GM19328 (cell line): ENCODE measurements at regions not wholly inside any gene's neighbourhood (a gene's known extent, or its start where the extent isn't known, plus 50 kb on each side); places are given as distances from the start of the nearest gene placed in this dataset.
"Not testable (repeated sequence)": the region's sequence is repeated elsewhere in the genome, so short reads cannot be mapped to it uniquely, and the experiment has no call there.

Experiments used
- ATAC-seq: cut with Tn5 transposase; IDR thresholded peaks from one replicate; pipeline ENCODE4 v1.9.1; 2021; ENCODE audit warnings: mild to moderate bottlenecking, moderate library complexity; ENCODE audit not compliant: unreplicated experiment

DNA sequence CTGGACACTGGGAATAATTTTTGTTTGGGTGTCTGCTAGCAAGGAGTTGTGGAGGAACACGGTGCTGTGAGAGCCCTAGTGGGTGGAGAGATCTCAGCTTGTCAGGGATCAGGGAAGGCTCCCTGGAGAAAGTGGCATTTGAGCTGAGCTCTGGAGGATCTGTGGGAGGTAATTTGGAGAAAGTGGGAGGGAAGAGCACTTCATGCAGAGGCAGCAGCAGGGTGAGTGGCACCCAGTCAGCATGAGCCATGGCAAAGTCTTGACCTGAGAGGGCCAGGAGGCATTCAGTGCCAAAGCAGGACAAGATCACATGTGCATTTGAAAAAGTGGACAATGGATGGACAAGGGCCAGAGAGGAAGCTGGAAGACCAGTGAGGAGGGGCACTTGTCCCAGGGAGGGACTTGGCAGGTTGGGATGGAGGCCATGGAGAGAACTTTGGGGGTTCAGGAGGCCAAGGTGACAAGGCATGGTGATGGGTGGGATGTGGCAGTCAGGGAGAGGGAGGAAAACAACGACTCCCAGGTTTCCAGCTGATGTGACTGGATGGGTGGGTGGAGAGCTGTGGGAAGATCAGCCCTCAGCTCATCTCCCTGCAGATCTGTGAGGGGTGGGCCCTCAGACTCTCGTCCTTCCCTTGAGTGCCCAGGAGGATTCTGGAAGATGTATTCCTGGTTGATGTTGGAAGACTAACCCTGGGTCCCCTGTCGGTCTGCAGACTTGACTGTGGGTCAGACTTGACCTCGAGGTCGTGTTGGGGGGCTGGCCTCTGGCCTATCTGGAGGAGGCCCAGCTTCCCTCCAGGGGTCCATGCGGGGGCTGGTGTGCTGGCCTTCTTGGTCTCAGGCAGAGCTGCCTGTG lies 68.9 kb upstream of the PITX1 start:
- ATAC-seq, result no peak

DNA sequence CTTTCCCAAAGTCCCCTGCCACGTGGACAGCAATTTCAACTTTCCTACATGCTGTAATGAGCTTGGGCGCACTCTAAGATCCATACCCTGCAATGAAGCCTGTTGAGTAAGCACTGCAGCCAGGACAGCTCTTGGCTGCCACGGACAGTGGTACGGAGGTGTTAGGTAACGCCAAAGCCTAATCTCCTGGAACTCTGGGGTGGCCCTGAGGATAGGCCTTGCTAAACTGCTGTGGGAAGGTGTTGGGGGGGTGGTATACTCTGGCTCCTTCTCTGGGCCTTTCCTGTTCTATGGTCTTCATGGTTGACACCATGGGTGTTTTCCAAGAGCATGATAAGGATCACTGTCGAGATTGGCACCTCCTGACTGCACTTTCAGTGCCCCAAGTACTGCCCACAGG lies 66.4 kb upstream of the PITX1 start:
- ATAC-seq, result no peak

DNA sequence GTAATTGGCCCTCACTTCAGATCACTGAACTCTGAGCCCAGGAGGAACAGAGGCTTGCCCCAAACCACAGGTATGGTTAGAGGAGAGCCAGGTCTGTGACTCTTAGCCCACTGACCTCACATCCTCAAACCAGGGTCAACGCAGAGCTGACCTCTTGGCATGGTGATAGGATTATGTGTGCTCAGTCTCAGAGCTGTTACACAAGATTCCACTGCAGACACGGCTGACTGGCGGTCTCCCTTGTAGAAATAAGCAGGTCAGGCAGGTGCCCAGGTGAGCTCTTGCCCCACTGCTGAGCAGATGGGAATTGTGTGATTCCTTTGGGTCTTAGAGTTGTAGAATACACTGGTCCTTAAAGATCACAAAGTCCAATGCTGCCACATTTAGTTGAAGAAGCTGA lies 66.0 kb upstream of the PITX1 start:
- no peak for ATAC-seq

DNA sequence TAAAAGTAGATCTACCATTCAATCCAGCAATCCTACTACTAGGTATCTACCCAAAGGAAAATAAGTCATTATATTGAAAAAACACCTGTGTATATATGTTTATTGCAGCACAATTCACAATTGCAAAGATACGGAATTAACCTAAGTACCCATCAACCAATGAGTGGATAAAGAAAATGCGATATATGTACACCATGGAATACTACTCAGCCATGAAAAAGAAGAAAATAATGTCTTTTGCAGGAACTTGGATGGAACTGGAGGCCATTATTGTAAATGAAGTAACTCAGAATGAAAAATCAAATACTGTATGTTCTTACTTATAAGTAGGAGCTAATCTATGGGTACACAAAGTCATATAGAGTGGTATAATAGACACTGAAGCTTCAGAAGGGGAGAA lies 63.4 kb upstream of the PITX1 start:
- ATAC-seq, result no peak

DNA sequence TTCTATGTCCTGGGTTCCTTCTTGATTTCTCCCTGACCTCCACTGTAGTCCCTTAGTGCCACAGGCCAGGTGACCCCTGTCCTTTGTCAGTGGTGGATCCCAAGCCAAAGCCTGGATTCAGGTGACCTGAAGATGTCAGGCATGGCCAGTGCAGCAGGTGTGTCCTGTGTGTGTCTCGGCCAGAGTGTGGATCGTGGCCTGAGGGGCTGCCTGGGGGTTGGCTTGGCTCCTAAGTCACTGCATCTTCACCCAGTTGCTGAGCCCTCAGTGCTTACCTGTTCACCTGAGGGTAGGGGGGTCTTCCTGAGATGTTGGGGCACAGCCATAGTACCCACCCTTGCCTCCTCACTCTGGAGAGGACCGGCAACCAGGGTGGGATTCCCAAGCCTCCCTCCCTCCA lies 61.8 kb upstream of the PITX1 start:
- no peak for ATAC-seq

DNA sequence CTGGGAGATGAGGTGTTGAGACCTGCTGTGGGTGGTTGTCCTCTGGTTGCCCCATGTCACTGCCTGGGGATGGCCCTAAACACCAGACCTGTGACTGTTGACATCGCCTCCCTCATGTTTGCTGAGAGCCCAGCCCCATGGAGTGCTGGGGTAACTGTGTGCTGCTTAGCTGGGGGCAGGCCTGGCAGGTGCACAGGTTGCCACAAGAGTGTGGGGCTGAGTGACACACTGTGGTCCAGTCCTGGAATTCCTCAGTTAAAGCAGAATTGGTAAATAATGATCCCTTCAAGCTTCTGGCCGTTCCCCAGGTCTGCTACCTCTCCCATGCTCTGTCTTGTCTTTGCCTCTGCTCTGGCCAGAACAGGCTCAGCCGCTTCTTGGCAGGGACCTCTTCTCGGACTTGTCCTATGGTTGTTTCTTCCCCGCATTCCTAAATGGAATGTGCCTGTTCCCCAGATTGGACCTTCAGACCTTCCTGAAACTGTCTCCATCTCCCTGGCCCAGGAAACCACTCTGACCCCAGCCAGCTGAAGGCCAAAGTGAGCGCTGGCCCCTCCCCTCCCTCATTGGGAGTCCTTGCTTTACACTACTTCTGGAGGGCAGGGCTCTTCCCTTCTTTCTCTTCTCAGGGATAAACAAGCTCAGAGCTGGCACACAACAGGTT lies 61.2 kb upstream of the PITX1 start:
- ATAC-seq, result no peak

DNA sequence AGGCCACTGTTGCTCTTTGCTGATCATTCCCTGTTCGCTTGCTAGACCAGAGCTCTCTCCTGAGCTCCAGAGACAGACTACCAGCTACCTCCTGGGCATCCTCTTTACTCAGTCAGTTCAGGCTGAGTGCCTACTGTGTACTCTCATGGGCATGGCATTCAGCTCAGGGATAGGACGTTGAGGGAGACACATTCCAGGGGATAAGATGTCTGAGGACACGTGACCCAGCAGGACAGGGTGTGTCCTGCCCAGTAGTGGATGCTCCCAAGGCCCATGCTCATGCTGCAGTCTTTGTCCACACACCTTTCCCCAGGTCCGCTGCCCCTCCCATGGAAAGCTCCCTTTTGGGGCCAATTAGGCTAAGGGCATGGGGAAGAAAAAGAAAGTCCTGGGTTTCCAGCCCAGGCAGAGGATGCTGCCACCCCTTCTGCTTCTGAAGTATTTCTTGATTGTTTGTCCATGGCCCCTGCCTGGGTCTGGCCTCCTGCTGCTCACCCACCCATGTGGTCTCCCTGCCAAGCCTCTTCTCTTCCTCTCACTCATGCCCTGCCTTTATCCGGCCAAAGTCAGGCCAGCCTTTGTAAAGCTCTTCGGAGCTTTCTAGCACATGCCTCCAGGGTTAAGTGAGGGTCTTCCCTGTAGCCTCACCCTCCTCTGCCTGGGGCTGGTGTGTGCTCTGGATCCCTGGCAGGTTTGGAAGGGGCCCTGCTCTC lies 60.5 kb upstream of the PITX1 start:
- no peak for ATAC-seq

DNA sequence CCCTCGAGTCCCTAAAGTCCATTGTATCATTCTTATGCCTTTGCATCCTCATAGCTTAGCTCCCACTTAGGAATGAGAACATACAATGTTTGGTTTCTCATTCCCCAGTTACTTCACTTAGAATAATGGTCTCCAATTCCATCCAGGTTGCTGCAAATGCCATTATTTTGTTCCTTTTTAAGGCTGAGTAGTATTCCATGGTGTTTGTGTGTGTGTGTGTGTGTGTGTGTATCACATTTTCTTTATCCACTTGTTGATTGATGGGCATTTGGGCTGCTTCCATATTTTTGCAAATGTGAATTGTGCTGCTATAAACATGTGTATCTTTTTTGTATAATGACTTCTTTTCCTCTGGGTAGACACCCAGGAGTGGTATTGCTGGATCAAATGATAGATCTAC lies 59.5 kb upstream of the PITX1 start:
- ATAC-seq, result not testable (repeated sequence)

DNA sequence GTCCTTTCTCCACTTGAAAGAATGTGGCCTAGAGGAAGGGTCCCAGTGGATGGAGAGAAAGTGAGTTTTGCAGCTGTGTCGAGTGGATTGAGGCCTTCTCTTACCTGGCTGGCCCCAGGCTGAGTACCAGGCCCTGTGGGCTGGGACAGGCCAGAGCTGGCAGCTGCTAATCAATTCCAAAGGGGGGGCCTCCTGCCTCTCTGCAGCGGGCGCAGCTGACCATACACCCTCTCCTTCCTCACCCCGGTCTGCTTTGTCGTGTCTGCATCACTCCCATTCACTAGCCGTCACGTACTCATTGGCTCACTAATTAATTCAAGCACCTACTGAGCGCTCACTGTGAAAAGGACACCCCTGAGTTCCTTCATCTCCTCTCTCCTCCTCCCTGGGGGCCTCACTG lies 58.4 kb upstream of the PITX1 start:
- no peak for ATAC-seq

DNA sequence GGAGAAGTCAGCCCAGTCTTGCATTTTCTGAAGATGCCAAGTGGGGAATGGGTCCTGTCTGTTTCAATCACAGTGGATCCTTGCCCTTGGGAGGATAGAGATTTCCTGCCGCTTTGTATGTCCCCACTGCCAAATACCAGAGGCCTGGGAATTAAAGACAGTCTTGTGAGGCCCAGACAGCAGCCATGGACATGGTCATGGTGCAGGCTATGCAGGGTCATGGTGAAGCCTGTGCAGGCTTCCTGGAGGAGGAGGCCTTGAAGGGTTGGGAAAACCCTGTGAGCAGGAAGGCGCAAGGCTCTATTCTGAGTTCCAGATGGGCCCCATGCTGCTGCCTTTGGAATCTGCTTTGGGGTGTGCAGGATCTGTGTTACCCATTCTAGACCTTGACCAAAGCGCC lies 57.3 kb upstream of the PITX1 start:
- no peak for ATAC-seq

DNA sequence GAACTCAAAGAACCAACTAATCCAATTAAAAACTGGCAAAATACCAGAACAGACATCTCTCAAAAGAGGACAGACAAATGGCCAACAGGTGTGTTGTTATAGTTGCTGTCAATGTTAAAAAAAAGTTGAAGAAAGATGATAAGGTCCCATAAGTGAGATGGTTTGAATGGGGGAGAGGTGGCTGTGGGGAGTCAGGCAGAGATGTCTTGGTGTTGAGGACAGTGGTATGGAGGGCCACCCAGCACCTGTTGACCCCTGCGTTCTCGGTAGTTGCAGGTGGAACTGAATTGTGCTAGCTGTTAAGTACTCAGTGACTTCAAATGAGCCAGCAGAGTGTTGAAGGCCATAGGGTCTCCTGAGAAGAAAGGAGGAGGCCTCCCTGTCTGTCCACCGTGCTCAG lies 55.9 kb upstream of the PITX1 start:
- ATAC-seq, result no peak

DNA sequence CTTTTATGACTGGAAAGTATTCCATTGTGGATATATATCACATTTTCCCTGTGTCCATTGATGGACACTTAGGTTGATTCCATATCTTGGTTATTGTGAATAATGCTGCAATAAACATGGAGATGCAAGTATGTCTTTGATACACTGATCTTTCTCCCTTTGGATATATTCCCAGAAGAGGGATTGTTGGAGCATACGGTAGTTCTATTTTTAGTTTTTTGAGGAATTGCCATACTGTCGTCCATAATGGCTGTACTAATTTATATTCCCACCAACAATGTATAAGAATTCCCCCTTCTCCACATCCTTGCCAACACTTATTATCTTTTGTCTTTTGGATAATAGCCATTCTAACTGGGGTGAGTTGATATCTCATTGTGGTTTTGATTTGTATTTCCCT lies 54.9 kb upstream of the PITX1 start:
- no peak for ATAC-seq

DNA sequence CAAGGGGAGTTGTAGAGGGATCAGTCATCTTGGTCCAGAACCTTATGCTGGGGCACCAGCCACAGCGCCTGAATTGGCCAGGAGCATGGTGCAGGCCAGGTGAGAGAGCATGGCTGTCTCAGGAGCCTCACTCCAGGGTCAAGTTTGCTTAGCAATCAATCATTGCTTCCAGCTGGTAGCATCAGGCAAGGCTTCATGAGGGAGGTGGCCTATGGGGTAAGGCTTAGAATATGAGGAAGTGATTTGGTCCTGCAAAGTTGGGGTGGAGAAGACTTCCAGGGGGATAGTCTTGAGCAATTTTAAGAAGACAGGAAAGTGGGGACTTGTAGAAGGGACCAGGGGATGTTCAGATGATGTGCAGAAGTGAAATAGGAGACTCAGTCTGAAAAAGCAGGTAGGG lies 53.9 kb upstream of the PITX1 start:
- ATAC-seq, result no peak

DNA sequence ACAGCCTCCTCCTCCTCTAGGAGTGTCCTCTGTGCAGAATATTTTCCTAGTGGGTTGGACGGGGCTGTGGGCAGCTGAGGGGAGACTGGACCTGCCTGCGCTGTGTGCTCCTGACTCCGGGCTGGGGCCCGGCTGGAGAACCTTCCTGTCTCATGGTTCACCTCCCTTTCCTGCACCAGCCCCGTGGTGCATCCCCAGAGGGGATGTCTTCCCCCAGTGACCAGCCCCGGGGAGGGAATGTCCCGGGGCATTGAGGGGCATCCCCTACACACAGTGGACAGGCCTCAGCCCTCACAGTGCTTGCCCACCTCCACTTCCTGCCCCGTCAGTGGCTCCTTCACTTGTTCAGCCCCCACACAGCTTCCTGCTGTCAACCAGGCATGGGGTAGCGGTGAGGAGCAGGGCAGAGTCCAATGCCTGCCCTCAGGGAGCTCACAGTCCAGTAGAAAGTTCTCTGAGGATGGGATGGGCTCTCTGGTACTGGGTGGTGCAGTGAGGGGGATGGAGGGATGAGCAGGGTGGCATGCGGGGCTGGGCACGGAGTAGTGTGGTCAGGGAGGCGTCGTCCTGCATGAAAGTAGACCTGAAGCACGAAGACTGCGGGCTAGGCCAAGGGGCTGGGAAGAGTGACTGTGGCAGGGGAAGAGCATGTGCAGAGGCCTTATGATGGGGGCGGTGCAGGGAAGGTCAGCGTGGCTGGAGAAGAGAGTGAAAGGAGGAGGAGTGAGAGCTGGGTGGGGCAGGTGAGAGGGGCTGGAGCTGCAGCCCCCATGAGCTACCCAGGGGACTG lies 52.1 kb upstream of the PITX1 start:
- no peak for ATAC-seq

DNA sequence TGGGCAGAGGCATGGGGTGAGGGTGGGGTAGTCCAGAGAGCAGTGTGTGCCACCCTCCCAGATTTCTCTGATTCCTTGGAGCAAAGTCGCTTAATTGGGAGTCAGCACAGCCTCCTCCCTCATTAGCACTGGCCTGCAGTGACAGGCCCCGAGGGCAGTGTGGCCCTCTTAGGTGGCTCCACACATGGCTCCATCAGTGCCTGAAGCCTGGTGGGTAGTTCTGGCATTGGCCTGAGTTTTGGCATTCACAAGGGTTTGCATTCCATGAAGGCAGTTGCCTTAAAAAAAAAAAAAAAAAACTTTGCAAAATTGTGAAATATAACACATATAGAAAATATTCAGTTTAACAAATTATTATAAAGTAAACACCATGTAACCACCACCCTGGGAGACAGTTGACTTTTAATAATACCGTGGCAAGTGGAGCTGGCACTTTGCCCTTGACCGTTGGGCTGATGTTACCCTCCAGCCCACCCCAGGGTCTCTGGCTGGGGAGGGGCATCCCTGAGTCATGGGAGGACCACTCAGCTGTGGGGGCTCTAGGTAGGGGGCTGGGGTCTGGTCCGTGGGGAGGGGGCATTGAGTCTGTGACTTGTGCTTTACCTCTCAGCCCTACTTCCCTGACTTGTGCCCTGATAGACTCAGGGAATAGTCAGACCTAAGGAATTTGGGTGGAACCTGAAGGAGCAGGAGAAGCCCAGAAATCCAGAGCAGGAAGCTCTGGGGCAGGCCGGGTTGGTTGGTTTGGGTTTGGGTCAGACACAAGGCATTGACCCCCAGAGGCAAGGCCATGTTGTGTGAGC lies 51.3 kb upstream of the PITX1 start:
- ATAC-seq, result no peak
